DND-41 (cell line): ENCODE measurements at regions not wholly inside any gene's neighbourhood (a gene's known extent, or its start where the extent isn't known, plus 50 kb on each side); places are given as distances from the start of the nearest gene placed in this dataset.

Source experiments
- EZH2 ChIP-seq: IDR thresholded peaks from 3 replicates; pipeline ENCODE4 v1.6.1; 2012; ENCODE audit warnings: borderline replicate concordance, low read depth, mild to moderate bottlenecking, moderate library complexity, low read length, inconsistent platforms; ENCODE audit not compliant: severe bottlenecking
- TF ChIP-seq, protein P1 (sequence below): IDR thresholded peaks from 2 replicates; pipeline ENCODE4 v1.5.1; 2012; ENCODE audit warnings: borderline replicate concordance, low read length, moderate library complexity, mild to moderate bottlenecking; ENCODE audit not compliant: poor library complexity, severe bottlenecking; ENCODE audit errors: extremely low read depth

DNA sequence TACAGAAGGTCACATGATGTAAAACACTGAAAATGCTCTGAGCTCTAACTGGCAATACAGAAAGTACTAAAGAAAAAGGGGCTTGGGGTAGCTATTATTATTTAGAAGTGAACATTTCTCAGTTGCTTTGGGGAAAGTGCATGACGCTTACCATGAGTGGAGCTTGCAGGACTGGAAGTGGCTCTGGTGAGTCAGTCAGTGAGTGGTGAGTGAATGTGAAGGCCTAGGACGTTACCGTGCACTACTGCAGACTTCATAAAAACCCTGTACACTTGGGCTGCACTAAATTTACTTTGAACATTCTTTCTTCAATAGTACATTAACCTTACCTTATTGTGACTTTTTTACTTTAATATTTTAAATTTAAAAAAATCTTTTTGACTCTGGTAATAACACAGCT lies 89.3 kb upstream of the ENPP6 start:
- TF ChIP-seq, protein P1, sequence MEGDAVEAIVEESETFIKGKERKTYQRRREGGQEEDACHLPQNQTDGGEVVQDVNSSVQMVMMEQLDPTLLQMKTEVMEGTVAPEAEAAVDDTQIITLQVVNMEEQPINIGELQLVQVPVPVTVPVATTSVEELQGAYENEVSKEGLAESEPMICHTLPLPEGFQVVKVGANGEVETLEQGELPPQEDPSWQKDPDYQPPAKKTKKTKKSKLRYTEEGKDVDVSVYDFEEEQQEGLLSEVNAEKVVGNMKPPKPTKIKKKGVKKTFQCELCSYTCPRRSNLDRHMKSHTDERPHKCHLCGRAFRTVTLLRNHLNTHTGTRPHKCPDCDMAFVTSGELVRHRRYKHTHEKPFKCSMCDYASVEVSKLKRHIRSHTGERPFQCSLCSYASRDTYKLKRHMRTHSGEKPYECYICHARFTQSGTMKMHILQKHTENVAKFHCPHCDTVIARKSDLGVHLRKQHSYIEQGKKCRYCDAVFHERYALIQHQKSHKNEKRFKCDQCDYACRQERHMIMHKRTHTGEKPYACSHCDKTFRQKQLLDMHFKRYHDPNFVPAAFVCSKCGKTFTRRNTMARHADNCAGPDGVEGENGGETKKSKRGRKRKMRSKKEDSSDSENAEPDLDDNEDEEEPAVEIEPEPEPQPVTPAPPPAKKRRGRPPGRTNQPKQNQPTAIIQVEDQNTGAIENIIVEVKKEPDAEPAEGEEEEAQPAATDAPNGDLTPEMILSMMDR: no peak
- no peak for TF ChIP-seq EZH2
